HCT116 (cell line): ENCODE measurements at regions not wholly inside any gene's neighbourhood (a gene's known extent, or its start where the extent isn't known, plus 50 kb on each side); places are given as distances from the start of the nearest gene placed in this dataset.

Experiments
- ATAC-seq: fragments of 200-7000 bp; cut with Tn5 transposase; 2 replicates; pipeline ENCODE4 v1.9.1; 2020; ENCODE audit warnings: mild to moderate bottlenecking, moderate library complexity
- BruUV-seq: library from RNA; stranded (reverse); fragments of 400-500 nt; replicated peaks from 2 replicates; lab custom pipeline; 2021; lab: Mats Ljungman, UMichigan
- CTCF ChIA-PET: fragments of 300-600 bp; sonication (Branson Sonifier 250); formaldehyde crosslinking; loops from one replicate; lab custom pipeline; 2021; ENCODE audit warnings: antibody characterized with exemption; lab: Charles Lee
- POLR2A ChIA-PET: fragments of 300-600, 350-600 bp; sonication (Branson Sonifier 250); formaldehyde crosslinking; loops from one replicate; lab custom pipeline; 2021; ENCODE audit warnings: antibody characterized with exemption; lab: Charles Lee
- RAD21 ChIA-PET, 2 experiments: fragments of 300-600 bp; sonication (Branson Sonifier 250); formaldehyde crosslinking; loops; one replicate each; lab custom pipeline; 2023; ENCODE audit warnings: low total read pairs in 2 of 2; ENCODE audit not compliant: uncharacterized antibody in 2 of 2, unreplicated experiment in 2 of 2, low non-redundant PET in 1 of 2; lab: Charles Lee
- DNase-seq: peaks from one replicate; pipeline ENCODE4 v3.0.0-alpha.2; 2010; ENCODE audit warnings: low read depth, low spot score
- H2AFZ ChIP-seq: fragments of 200-600 bp; shearing (Covaris generic), sonication (generic); 2 replicates; pipeline ENCODE4 v1.6.1; 2017; ENCODE audit warnings: low read depth, mixed run types, mixed read lengths, antibody characterized with exemption, low read length; ENCODE audit not compliant: poor library complexity, severe bottlenecking
- H3K27ac ChIP-seq: 2 replicates; pipeline ENCODE4 v1.5.1; 2012; ENCODE audit warnings: low read depth, low read length
- H3K27me3 ChIP-seq: fragments of 200-600 bp; sonication (generic); 2 replicates; pipeline ENCODE4 v1.6.1; 2016; ENCODE audit warnings: mixed run types, low read length, mixed read lengths; ENCODE audit not compliant: insufficient read depth
- H3K36me3 ChIP-seq, 2 experiments: fragments of 200-500 bp in 1 of 2; fragments of 200-600 bp in 1 of 2; sonication (Bioruptor generic) in 1 of 2; sonication (generic) in 1 of 2; 2 replicates each; pipeline versions ENCODE4 v1.5.1 to v1.6.1; 2014 to 2016; ENCODE audit warnings: low read length in 2 of 2, inconsistent platforms in 1 of 2, mixed read lengths in 1 of 2, mixed run types in 1 of 2; ENCODE audit not compliant: insufficient read depth in 2 of 2, control insufficient read depth in 1 of 2
- H3K4me1 ChIP-seq, 2 experiments: fragments of 200-600 bp in 1 of 2; sonication (generic) in 1 of 2; 2 replicates each; pipeline versions ENCODE4 v1.5.1 to v1.6.1; 2012 to 2017; ENCODE audit warnings: low read length in 2 of 2, inconsistent platforms in 1 of 2, mild to moderate bottlenecking in 1 of 2, mixed read lengths in 1 of 2, mixed run types in 1 of 2, moderate library complexity in 1 of 2; ENCODE audit not compliant: insufficient read depth in 2 of 2, control insufficient read depth in 1 of 2
- H3K4me2 ChIP-seq: fragments of 200-600 bp; sonication (generic); 2 replicates; pipeline ENCODE4 v1.6.1; 2017; ENCODE audit warnings: mixed run types, low read length, mixed read lengths
- H3K4me3 ChIP-seq, 2 experiments: fragments of 200-600 bp in 1 of 2; sonication (generic) in 1 of 2; replicated peaks in 1 of 2; 2 replicates each; pipeline ENCODE4 v1.5.1; 2011 to 2016; ENCODE audit warnings: low read length in 2 of 2, control low read depth in 1 of 2, low read depth in 1 of 2, mild to moderate bottlenecking in 1 of 2, mixed read lengths in 1 of 2, mixed run types in 1 of 2
- H3K79me2 ChIP-seq: fragments of 200-600 bp; sonication (generic); 2 replicates; pipeline ENCODE4 v1.6.1; 2017; ENCODE audit warnings: mild to moderate bottlenecking, mixed run types, low read length, moderate library complexity, mixed read lengths; ENCODE audit not compliant: insufficient read depth
- H3K9ac ChIP-seq: fragments of 200-600 bp; sonication (generic); 2 replicates; pipeline ENCODE4 v1.6.1; 2016; ENCODE audit warnings: low read length, mixed read lengths
- H3K9me2 ChIP-seq: fragments of 200-600 bp; sonication (generic), shearing (Covaris generic); 2 replicates; pipeline ENCODE4 v1.6.1; 2017; ENCODE audit warnings: mixed run types, mild to moderate bottlenecking, moderate library complexity; ENCODE audit not compliant: insufficient read depth
- H3K9me3 ChIP-seq, 2 experiments: fragments of 200-500 bp in 1 of 2; fragments of 200-600 bp in 1 of 2; sonication (Bioruptor generic) in 1 of 2; sonication (generic) in 1 of 2; 2 replicates each; pipeline ENCODE4 v1.6.1; 2014 to 2017; ENCODE audit warnings: low read length in 2 of 2, mixed read lengths in 2 of 2, inconsistent platforms in 1 of 2, low read depth in 1 of 2, mild to moderate bottlenecking in 1 of 2, mixed run types in 1 of 2, moderate library complexity in 1 of 2; ENCODE audit not compliant: control insufficient read depth in 1 of 2, insufficient read depth in 1 of 2
- H4K20me1 ChIP-seq: fragments of 200-600 bp; sonication (generic), shearing (Covaris generic); 2 replicates; pipeline ENCODE4 v1.6.1; 2017; ENCODE audit warnings: mixed run types, mild to moderate bottlenecking, moderate library complexity; ENCODE audit not compliant: insufficient read depth
- EZH2 ChIP-seq: fragments of 200-600 bp; sonication (generic); IDR thresholded peaks from 2 replicates; pipeline ENCODE4 v1.6.1; 2017; ENCODE audit warnings: antibody characterized with exemption, mixed run types
- EZH2phosphoT487 ChIP-seq: fragments of 200-600 bp; IDR thresholded peaks from 2 replicates; pipeline ENCODE4 v1.6.1; 2018; ENCODE audit warnings: antibody characterized with exemption, borderline replicate concordance
- JUND ChIP-seq: IDR thresholded peaks from 2 replicates; pipeline ENCODE4 v1.6.1; 2012
- POLR2AphosphoS5 ChIP-seq: IDR thresholded peaks from 2 replicates; pipeline ENCODE4 v1.6.1; 2011; ENCODE audit warnings: mild to moderate bottlenecking, low read depth, low read length, moderate library complexity
- SIN3A ChIP-seq: IDR thresholded peaks from 2 replicates; pipeline ENCODE4 v1.6.1; 2012; ENCODE audit warnings: low read depth
- YY1 ChIP-seq: IDR thresholded peaks from 2 replicates; pipeline ENCODE4 v1.6.1; 2011; ENCODE audit warnings: low read length, low read depth, moderate library complexity, mild to moderate bottlenecking; ENCODE audit not compliant: insufficient replicate concordance; ENCODE audit errors: extremely low read depth
- ZFX ChIP-seq: fragments of 450-650 bp; IDR thresholded peaks from 2 replicates; pipeline ENCODE4 v1.6.1; 2017
- intact Hi-C: fragments of 100-400 bp; cut with micrococcal nuclease; formaldehyde crosslinking; loops from 2 replicates; pipeline ENCODE4 v1.10.0; 2022
- TF ChIP-seq, protein P1 (sequence below): IDR thresholded peaks from 2 replicates; pipeline ENCODE4 v1.6.1; 2012; ENCODE audit warnings: low read depth
- TF ChIP-seq, protein P2 (sequence below), 3 experiments: fragments of 200-600 bp in 1 of 3; sonication (generic) in 1 of 3; IDR thresholded peaks in 2 of 3; conservative IDR thresholded peaks in 1 of 3; 2 replicates each; pipeline ENCODE4 v1.5.1; 2012 to 2017; ENCODE audit warnings: low read depth in 2 of 3, low read length in 2 of 3, antibody characterized with exemption in 1 of 3, borderline replicate concordance in 1 of 3, control low read depth in 1 of 3, mild to moderate bottlenecking in 1 of 3, mixed read lengths in 1 of 3, mixed run types in 1 of 3, moderate library complexity in 1 of 3; ENCODE audit not compliant: insufficient read depth in 1 of 3
- TF ChIP-seq, protein P3 (sequence below): IDR thresholded peaks from 2 replicates; pipeline ENCODE4 v1.6.1; 2012

DNA sequence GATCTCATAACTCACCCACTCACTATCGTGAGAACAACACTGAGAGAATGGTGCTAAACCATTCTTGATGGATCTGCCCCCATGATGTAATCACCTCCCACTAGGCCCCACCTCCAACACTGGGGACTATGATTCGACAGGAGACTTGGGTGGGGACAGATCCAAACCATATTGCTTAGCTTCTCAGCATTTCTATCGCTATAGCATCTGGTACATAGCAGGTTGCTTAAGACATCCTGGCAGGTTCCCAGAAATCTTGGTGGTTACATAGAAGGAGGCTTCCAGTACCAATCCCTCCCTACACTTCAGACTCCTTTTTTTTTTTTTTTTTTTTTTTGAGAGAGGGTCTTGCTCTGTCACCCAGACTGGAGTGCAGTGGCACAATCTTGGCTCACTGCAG, 487.8 kb downstream of the EDEM1 start:
- BruUV-seq = no TSS peak
- Histone ChIP-seq H4K20me1 (no peaks in the 10 kb centered on the region), H3K4me3 (no peak overlapping the region), H3K4me2 (no peak overlapping the region), H3K9me2 (no peaks in the 10 kb centered on the region), H3K9me3 (no peaks in the 10 kb centered on the region), H2AFZ (no peak overlapping the region), H3K36me3 (no peaks in the 10 kb centered on the region), H3K4me1 (no peaks in the 10 kb centered on the region), H3K9ac (no peak overlapping the region), H3K27me3 (no peaks in the 10 kb centered on the region), H3K79me2 (no peaks in the 10 kb centered on the region), H3K27ac (no peak overlapping the region)
- ChIA-PET CTCF (no interaction called here), RAD21 (no interaction called here), POLR2A (no interaction called here)
- no peak for ATAC-seq
- TF ChIP-seq EZH2phosphoT487 (no peak), POLR2AphosphoS5 (no peak), JUND (no peak), YY1 (no peak), SIN3A (no peak), ZFX (no peak), EZH2 (no peak)
- TF ChIP-seq, protein P1, sequence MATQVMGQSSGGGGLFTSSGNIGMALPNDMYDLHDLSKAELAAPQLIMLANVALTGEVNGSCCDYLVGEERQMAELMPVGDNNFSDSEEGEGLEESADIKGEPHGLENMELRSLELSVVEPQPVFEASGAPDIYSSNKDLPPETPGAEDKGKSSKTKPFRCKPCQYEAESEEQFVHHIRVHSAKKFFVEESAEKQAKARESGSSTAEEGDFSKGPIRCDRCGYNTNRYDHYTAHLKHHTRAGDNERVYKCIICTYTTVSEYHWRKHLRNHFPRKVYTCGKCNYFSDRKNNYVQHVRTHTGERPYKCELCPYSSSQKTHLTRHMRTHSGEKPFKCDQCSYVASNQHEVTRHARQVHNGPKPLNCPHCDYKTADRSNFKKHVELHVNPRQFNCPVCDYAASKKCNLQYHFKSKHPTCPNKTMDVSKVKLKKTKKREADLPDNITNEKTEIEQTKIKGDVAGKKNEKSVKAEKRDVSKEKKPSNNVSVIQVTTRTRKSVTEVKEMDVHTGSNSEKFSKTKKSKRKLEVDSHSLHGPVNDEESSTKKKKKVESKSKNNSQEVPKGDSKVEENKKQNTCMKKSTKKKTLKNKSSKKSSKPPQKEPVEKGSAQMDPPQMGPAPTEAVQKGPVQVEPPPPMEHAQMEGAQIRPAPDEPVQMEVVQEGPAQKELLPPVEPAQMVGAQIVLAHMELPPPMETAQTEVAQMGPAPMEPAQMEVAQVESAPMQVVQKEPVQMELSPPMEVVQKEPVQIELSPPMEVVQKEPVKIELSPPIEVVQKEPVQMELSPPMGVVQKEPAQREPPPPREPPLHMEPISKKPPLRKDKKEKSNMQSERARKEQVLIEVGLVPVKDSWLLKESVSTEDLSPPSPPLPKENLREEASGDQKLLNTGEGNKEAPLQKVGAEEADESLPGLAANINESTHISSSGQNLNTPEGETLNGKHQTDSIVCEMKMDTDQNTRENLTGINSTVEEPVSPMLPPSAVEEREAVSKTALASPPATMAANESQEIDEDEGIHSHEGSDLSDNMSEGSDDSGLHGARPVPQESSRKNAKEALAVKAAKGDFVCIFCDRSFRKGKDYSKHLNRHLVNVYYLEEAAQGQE = no peak
- TF ChIP-seq, protein P2, sequence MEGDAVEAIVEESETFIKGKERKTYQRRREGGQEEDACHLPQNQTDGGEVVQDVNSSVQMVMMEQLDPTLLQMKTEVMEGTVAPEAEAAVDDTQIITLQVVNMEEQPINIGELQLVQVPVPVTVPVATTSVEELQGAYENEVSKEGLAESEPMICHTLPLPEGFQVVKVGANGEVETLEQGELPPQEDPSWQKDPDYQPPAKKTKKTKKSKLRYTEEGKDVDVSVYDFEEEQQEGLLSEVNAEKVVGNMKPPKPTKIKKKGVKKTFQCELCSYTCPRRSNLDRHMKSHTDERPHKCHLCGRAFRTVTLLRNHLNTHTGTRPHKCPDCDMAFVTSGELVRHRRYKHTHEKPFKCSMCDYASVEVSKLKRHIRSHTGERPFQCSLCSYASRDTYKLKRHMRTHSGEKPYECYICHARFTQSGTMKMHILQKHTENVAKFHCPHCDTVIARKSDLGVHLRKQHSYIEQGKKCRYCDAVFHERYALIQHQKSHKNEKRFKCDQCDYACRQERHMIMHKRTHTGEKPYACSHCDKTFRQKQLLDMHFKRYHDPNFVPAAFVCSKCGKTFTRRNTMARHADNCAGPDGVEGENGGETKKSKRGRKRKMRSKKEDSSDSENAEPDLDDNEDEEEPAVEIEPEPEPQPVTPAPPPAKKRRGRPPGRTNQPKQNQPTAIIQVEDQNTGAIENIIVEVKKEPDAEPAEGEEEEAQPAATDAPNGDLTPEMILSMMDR (IDR thresholded peaks at IDR 0.05 in 2 of 3, conservative IDR thresholded peaks at IDR 0.05 in 1 of 3; ENCODE audit: borderline replicate concordance in 1 of 3, insufficient read depth in 1 of 3, low read depth in 2 of 3, low read length in 2 of 3) = no peak
- TF ChIP-seq, protein P3, sequence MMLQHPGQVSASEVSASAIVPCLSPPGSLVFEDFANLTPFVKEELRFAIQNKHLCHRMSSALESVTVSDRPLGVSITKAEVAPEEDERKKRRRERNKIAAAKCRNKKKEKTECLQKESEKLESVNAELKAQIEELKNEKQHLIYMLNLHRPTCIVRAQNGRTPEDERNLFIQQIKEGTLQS = no peak
- no peak for DNase-seq
- intact Hi-C loops = no loop called here
